GM18519 (cell line): ENCODE measurements at regions not wholly inside any gene's neighbourhood (a gene's known extent, or its start where the extent isn't known, plus 50 kb on each side); places are given as distances from the start of the nearest gene placed in this dataset.

ENCODE experiments used
- ATAC-seq: cut with Tn5 transposase; IDR thresholded peaks from one replicate; pipeline ENCODE4 v1.9.1; 2021; ENCODE audit warnings: mild to moderate bottlenecking, moderate library complexity; ENCODE audit not compliant: unreplicated experiment, low FRiP score

- no peak for ATAC-seq
Measured at GRCh38 chr9:95762322-95762721, 113.2 kb upstream of the ERCC6L2 start.

DNA sequence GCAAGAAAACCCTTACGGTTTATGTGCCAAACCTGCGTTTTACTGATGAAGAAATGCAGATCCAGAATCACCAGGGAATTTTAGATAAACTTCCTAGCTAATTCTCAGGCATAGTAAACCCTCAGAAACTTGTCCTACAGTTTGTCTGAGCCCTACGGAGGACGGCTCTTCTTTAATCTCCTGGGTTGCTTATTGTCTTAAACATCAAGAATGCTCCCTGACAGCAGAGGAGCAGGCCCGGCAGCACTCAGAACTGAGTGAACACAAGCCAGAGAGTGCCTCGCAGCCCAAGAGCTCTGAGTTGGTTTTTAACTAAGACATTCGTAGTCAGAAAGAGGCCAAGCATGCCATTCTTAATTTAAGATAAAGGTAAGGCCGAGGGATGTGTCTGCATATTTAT lies 114.7 kb upstream of the ERCC6L2 start:
- ATAC-seq = no peak

GRCh38 chr9:95757439-95757838 lies 118.1 kb upstream of the ERCC6L2 start:
- no peak for ATAC-seq

DNA sequence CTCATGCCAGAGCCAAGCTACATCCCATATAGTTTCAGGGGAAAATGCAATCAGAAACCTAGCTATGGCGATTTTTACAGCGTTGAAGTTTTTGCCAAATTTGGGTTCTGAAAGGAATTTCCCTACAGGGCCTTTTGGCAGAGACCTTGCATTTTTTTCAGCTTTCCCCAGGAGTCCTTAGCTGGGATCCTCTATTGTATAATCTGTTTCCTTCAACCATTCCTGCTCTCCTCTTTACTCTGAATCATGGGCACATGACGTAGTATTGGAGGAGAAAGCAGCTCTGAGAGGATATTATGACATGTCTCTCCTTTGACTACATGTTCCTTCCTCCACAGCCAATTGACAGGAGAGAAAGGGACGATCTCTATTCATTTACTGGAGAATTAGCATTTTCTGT lies 118.5 kb upstream of the ERCC6L2 start:
- no peak for ATAC-seq

DNA sequence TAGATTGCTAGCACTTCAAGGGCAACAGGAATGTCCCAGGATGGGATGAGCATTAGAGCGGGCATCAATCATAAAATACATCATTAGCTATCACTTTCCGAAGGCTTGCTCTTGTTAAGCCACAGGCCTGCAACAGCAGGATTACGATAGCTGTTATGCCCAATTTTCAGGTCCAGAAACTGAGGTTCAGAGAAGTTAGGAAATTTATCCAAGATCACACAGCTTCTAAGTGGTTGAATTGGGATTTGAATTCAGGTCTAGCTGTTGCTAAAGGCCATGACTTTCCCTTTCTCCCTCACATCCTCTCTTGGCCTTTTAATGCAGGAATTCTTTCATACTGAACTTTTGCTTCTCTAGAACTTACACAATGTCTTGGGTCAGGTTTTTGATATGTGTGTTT lies 119.4 kb upstream of the ERCC6L2 start:
- ATAC-seq = no peak

DNA sequence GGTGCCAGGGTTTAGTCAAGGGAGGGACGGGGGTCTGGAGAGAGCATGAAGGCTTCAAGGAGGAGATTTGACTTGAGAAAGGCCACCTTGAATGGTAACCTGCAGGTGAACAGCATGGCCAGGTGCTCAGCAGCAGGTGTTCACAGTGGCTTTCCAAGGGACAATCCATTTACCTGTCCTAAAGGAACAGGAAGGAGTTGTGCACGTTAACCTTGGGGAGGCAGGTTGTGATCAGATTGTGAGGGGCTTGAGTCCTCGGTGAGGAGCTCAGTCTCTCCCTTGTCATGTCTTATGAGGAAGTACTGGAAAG lies 120.1 kb upstream of the ERCC6L2 start:
- ATAC-seq = no peak

GRCh38 chr9:95754533-95755420 lies 120.7 kb upstream of the ERCC6L2 start:
- ATAC-seq = no peak

DNA sequence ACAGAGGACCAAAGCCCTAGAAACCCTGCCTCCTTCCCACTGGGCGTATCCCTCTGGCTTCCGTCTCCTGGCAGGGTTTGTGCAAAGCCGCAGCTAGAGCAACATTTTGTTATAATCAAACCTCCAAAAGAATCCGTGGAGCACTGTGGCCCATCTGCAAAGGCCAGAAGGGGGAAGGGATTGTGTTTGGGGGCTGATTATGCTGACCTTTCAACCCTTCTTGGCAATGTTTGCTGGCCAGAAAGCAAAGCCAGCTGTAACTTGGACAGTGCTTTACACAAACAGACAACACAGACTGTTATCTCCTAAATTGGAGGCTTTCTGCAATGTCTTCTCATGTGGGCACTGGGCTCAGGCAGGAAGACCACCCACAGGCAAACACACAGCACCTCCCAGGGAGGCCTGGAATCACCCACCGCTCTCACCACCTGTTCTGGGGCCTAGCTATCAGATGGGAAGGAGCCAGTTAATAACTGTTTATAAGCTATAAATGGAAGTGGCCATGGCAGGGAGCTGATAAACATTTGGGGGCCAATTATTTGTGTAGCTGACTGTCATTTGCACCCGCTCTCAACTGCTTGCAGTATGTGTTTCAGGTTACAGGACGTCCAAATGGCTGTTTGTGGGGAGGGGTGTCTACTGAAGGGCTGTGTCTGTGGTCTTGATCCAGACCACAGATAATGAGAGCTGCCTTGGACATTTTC lies 121.6 kb upstream of the ERCC6L2 start:
- no peak for ATAC-seq

DNA sequence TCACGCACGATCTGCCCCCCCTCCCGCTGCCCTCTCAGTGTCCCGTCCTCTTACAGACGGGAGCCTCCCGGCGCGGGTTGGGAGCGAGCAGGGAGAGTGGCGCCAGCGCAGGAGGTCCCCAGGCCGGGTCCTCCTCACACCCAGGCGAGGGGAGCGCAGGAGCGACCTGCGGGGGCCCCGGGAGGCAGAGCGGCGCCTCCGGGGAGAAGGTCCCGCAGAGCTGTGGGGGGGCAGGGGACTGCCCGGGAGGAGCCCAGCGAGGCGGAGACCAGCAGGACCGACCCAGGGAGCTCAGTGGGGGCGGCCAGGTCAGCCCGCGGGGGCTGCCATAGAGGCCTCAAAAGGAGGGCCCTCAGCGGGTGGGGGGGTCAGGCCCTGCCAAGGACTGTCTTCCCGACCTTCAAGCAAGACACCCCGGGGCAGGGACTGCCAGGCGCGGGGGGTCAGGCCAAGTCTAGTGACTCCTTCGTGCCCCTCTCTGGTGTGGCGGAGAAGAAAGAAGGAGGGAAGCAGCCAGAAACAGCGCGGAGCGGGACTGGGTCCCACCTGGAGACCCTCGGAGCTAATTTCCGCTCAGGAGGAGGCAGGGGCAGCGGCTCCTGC lies 123.3 kb upstream of the ERCC6L2 start:
- no peak for ATAC-seq

DNA sequence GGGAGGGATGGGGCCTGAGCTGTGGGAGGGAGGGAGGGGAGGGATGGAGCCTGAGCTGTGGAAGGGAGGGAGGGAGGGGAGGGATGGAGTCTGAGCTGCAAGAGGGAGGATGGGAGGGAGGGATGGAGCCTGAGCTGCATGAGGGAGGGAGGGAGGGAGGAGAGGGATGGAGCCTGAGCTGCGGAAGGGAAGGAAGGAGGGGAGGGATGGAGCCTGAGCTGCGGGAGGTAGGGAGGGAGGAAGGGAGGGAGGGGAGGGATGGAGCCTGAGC lies 124.0 kb upstream of the ERCC6L2 start:
- ATAC-seq = no peak

GRCh38 chr9:95750725-95751519 lies 124.6 kb upstream of the ERCC6L2 start:
- no peak for ATAC-seq

DNA sequence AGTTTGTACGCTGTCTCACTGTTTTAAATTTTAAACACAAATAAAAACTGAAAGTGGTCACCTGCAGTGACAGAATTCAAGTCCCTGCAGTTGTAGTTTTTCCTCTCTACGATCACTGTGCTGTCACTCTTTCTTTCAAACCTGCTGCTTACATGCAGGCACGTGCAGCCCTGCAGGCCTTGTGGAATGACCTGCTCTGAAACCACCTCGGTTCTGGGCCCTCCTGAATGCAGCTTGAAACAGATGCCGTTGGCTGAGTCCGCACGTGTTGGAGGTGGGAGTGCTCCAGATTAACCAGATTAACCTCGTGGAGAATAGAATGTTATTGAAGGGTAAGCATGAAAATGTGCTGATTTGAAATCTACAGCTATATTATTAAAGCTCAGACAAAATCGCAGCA lies 126.0 kb upstream of the ERCC6L2 start:
- no peak for ATAC-seq

DNA sequence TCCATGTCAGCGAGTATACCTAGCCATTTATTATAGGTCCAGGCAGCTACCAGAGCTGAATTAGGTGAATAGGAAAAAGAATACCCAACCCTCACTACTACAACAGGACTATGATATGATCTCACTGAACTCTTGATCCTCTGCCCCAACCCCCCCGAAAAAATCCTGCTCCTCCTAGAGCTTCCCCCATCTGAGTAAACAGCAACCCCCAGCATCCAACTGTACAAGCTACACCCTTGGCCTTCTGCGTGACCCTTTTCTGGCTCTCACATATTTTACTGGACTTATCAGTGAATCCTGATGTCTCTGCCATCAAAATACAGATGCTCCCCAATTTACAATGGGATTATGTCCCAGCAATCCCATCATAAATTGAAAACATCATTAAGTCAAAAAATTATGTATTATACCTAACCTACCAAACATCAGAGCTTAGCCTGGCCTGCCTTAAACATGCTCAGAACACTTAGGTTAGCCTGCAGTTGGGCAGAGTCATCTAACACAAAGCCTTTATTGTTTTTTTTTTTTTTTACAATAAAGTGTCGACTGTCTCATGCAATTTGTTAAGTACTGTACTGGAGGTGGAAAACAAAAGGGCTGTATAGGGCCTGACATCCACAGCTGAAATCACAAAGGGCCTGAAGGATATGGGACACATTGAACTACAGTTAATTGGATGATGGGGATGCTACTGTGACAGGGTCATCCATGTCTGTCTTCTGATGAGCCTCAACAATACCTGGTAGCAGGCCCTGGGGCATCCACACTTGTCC lies 128.9 kb upstream of the ERCC6L2 start:
- no peak for ATAC-seq

- ATAC-seq = no peak
Measured at GRCh38 chr9:95742821-95743220, 132.7 kb upstream of the ERCC6L2 start.

GRCh38 chr9:95741631-95742030 lies 133.9 kb upstream of the ERCC6L2 start:
- no peak for ATAC-seq

DNA sequence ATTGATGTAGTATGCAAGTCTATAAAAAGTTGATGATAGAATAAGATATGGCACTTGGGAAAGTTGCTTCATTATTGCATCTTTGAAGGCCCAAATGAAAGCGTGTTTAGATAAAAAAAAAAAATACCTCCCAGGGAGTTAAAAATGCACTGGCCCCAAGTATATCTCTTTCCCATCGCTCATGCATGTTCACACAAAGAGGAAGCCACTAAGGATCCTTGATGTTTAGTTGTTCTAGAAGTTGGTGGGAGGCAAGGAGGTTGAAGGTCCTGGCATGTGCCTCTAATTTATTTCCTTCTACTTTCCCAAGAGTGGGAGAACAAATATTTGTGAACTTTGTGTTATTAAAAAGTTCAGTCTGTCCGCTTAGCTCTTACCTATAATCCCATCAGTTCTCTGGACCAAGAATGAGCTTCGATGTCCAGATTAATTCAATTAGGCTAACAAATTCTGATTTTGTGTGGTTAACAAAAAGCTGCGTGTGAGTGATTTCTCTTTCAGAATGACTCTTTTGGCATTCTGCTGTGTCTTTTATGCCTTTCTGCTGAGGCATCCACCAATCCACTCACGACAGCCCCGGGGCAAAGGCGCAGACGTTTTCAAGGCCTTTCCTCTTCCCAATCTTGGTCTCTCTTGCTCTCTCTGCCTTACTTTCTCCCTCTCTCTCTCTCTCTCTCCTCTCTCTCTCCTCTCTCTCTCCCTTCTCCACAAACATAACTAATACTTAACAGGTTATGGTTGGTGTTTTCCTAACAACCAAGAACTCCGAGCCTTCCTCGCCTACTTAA lies 135.1 kb upstream of the ERCC6L2 start:
- no peak for ATAC-seq

GRCh38 chr9:95738438-95738837 lies 137.1 kb upstream of the ERCC6L2 start:
- ATAC-seq = no peak

DNA sequence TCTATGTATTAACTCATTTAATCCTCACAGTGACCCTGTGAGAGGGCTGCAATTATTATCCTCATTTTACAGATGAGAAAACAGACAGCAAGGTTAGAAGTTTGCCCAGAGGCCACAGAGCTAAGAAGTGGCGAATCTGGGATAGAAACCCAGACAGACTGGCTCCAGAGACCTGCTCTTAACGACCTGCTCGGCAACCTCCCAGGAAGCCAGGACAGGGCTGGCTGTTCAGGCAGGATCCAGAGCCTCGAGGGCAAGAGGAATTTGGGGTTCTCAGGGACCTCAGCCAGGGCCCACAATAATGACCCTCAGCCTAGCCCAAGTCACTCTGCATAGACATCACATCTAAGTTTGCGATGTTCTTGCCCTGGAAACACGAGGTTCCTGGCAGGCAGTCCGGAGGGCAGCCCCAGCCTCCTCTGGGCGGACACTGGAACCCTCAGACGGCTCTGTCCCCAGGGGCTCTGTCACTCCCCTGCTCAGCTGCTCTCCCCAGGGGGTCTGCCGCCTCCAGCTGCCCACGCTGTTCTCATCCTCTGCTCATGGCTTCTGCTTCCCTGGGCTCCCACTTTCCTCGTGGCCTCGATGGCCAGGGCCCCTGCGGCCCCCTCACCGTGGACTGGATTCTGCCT lies 138.5 kb upstream of the ERCC6L2 start:
- no peak for ATAC-seq

- no peak for ATAC-seq
Measured at GRCh38 chr9:95736370-95736769, 139.1 kb upstream of the ERCC6L2 start.
